Progenitor cell of endocrine pancreas (in vitro differentiated cells): ENCODE measurements at regions not wholly inside any gene's neighbourhood (a gene's known extent, or its start where the extent isn't known, plus 50 kb on each side); places are given as distances from the start of the nearest gene placed in this dataset.

Experiments
- DNase-seq: peaks from one replicate; pipeline ENCODE4 v3.0.0; 2021; ENCODE audit warnings: low spot score; ENCODE audit not compliant: unreplicated experiment
- H3K27ac Mint-ChIP-seq: 2 replicates; pipeline ENCODE4 v1.8.0; 2021; ENCODE audit warnings: mild to moderate bottlenecking, moderate library complexity, mixed read lengths
- H3K27me3 Mint-ChIP-seq: 2 replicates; pipeline ENCODE4 v1.8.0; 2021; ENCODE audit warnings: mixed read lengths
- H3K36me3 Mint-ChIP-seq: 2 replicates; pipeline ENCODE4 v1.8.0; 2022; ENCODE audit warnings: mixed read lengths; ENCODE audit not compliant: insufficient read depth
- H3K4me1 Mint-ChIP-seq: 2 replicates; pipeline ENCODE4 v1.8.0; 2021; ENCODE audit warnings: low read depth, mixed read lengths
- H3K4me3 Mint-ChIP-seq: 2 replicates; pipeline ENCODE4 v1.8.0; 2021; ENCODE audit warnings: low read depth, mild to moderate bottlenecking, moderate library complexity, mixed read lengths
- H3K9me3 Mint-ChIP-seq: 2 replicates; pipeline ENCODE4 v1.8.0; 2021; ENCODE audit warnings: low read depth, mixed read lengths
- CTCF ChIP-seq: fragments of 200-600 bp; sonication (generic); IDR thresholded peaks from one replicate; pipeline ENCODE4 v1.5.0; 2021; ENCODE audit warnings: antibody characterized with exemption, mild to moderate bottlenecking; ENCODE audit not compliant: unreplicated experiment

- Mint-ChIP-seq H3K27ac (no peak overlapping the region), H3K4me1 (peaks cover 10% of the 10 kb centered on the region), H3K36me3 (no peaks in the 10 kb centered on the region), H3K4me3 (no peak overlapping the region), H3K27me3 (no peaks in the 10 kb centered on the region), H3K9me3 (no peaks in the 10 kb centered on the region)
- DNase-seq: no peak
- TF ChIP-seq CTCF: no peak
Measured at GRCh38 chr6:91812596-91813274, 1225.9 kb upstream of the MAP3K7 start.

- Mint-ChIP-seq H3K27ac (no peak overlapping the region), H3K4me1 (peaks cover 4% of the 10 kb centered on the region), H3K4me3 (no peak overlapping the region), H3K36me3 (no peaks in the 10 kb centered on the region), H3K27me3 (no peaks in the 10 kb centered on the region), H3K9me3 (no peaks in the 10 kb centered on the region)
- no peak for DNase-seq
- no peak for TF ChIP-seq CTCF
Measured at GRCh38 chr6:91804981-91805380, 1218.1 kb upstream of the MAP3K7 start.

GRCh38 chr6:91802431-91802830 is 1215.6 kb upstream of the MAP3K7 start:
- peaks cover 4% of the 10 kb centered on the region for H3K4me1 Mint-ChIP-seq
- no peak overlapping the region for H3K4me3 Mint-ChIP-seq
- TF ChIP-seq CTCF: no peak
- H3K9me3 Mint-ChIP-seq: no peaks in the 10 kb centered on the region
- no peaks in the 10 kb centered on the region for H3K27me3 Mint-ChIP-seq
- H3K27ac Mint-ChIP-seq: no peak overlapping the region
- DNase-seq: no peak
- H3K36me3 Mint-ChIP-seq: no peaks in the 10 kb centered on the region

- no peak for DNase-seq
- no peaks in the 10 kb centered on the region for H3K9me3 Mint-ChIP-seq
- H3K27ac Mint-ChIP-seq: no peak overlapping the region
- H3K27me3 Mint-ChIP-seq: no peaks in the 10 kb centered on the region
- H3K4me1 Mint-ChIP-seq: no peaks in the 10 kb centered on the region
- no peaks in the 10 kb centered on the region for H3K36me3 Mint-ChIP-seq
- H3K4me3 Mint-ChIP-seq: no peak overlapping the region
- TF ChIP-seq CTCF: no peak
Measured at GRCh38 chr6:91796603-91797002, 1209.7 kb upstream of the MAP3K7 start.

- H3K36me3 Mint-ChIP-seq: no peaks in the 10 kb centered on the region
- no peak for DNase-seq
- peaks cover 3% of the 10 kb centered on the region for H3K9me3 Mint-ChIP-seq
- H3K27ac Mint-ChIP-seq: no peak overlapping the region
- H3K27me3 Mint-ChIP-seq: no peaks in the 10 kb centered on the region
- H3K4me3 Mint-ChIP-seq: no peak overlapping the region
- no peak for TF ChIP-seq CTCF
- peaks cover 8% of the 10 kb centered on the region for H3K4me1 Mint-ChIP-seq
Measured at GRCh38 chr6:91788501-91788900, 1201.6 kb upstream of the MAP3K7 start.
